ENCODE measurements at regions not wholly inside any gene's neighbourhood (a gene's known extent, or its start where the extent isn't known, plus 50 kb on each side); places are given as distances from the start of the nearest gene placed in this dataset.
"Not testable (repeated sequence)": the region's sequence is repeated elsewhere in the genome, so short reads cannot be mapped to it uniquely, and the experiment has no call there.

- no peak for DNase-seq (ENCODE audit: low read depth)
Measured at GRCh38 chr16:54985156-54985555, 54.5 kb downstream of the IRX5 start.

- peak; percentile 37 for DNase-seq (ENCODE audit: low read depth)
Measured at GRCh38 chr16:54985668-54986067, 55.0 kb downstream of the IRX5 start.

GRCh38 chr16:54986409-54986808 is 55.7 kb downstream of the IRX5 start:
- DNase-seq (ENCODE audit: low read depth) = no peak

DNA sequence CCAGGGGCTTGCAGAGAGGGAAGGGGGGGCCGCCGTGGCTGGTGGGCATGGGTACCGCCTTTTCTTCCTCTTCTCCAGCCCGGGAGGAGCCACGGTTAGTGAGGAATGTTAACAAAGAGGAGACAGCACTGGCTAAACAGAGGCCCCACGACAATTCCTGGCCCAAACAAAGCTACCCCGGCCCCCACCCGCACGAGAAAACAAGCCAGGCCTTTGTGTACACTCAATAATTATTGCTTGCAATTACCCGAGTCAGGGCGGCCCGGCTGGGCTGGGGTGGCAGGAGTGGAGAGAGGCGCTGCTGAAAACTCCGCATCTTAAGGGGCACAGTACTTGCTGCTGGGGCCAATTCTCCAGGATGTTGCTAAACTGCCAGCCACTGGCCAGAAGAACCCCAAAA is 56.4 kb downstream of the IRX5 start:
- no peak for DNase-seq (ENCODE audit: low read depth)

DNA sequence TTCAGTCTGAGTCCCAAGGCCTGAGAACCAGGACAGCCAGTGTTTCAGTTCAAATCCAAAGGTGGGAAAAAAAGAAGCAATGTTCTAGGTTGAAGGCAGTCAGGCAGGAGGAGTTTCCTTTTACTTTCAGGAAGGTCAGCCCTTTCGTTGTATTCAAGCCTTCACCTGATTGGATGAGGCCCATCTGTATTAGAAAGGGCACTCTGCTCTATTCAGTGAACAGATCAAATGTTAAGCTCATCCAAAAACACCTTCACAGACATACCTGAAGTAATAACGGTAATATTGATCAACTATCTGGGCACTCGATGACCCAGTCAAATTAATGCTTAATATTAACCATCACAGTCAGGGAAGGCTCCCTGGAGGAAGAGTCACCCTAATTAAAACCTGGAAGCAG is 60.9 kb downstream of the IRX5 start:
- DNase-seq (ENCODE audit: low read depth) = no peak

GRCh38 chr16:54991946-54992345 is 61.3 kb downstream of the IRX5 start:
- DNase-seq (ENCODE audit: low read depth) = not testable (repeated sequence)

GRCh38 chr16:54993106-54993895 is 62.6 kb downstream of the IRX5 start:
- DNase-seq (ENCODE audit: low read depth) = no peak

- DNase-seq (ENCODE audit: low read depth) = no peak
Measured at GRCh38 chr16:54996186-54996585, 65.5 kb downstream of the IRX5 start.

DNA sequence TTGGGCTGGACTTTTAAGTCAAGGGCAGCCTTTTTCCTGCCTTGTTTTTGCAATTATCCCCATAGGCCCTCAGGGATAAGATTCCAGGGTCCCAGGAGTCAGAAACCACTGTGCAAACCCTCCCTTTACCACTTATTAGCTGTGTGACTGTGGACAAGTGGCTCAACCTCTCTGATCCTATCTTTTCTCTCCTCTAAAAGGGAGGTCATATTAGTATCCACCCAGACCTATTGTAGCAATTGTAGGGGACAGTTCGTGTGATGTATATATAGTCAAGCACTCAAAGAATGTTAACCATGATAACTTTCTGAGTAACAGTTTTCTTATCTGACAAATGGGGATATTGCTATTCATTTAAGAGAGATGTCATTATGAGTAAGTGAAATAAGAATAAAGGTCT is 68.2 kb downstream of the IRX5 start:
- DNase-seq (ENCODE audit: low read depth) = no peak

GRCh38 chr16:54999481-54999880 is 68.8 kb downstream of the IRX5 start:
- DNase-seq (ENCODE audit: low read depth) = no peak

GRCh38 chr16:55000595-55000994 is 69.9 kb downstream of the IRX5 start:
- peak; percentile 63 for DNase-seq (ENCODE audit: low read depth)

DNA sequence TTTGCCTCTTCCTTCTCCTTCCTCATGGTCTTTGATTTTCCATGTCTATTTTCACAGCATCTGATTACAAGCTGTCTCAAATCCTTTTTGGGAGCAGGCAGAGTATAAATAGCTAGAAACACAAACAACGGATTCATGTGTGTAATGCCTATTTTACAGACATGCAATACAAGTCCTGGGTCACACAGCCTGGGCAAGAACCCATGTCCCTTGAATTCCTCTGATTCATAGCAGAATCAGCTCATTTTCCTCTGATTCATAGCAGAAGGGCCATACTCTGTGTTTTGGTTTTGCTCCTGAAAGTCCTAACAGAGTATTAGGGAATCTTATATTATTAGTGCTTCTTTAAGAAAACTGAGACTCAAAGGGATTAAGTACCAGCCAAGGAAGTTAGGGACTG is 71.3 kb downstream of the IRX5 start:
- DNase-seq (ENCODE audit: low read depth) = peak; percentile 18

GRCh38 chr16:55002419-55002818 is 71.8 kb downstream of the IRX5 start:
- DNase-seq (ENCODE audit: low read depth) = no peak

GRCh38 chr16:55003306-55003705 is 72.6 kb downstream of the IRX5 start:
- DNase-seq (ENCODE audit: low read depth) = no peak

DNA sequence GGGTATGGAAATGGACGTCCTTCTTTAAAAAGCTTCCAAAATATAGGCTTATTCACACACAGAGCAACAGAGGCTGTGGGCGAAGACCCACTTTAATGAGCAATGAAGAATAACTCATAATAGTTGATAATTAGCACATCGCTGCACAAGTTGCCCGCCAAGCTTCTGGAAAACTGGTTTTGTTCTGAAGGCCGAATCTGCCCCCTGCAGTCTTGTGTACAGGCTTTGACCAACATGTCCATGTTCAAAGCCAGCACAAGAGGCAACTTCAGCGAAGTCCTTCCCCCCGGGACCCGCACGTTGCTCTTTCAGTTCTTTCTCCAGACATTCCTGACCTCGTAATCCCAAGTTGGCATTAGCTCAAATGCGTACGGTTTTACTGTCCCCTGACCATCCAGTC is 73.3 kb downstream of the IRX5 start:
- no peak for DNase-seq (ENCODE audit: low read depth)

- no peak for DNase-seq (ENCODE audit: low read depth)
Measured at GRCh38 chr16:55007504-55007903, 76.8 kb downstream of the IRX5 start.

DNA sequence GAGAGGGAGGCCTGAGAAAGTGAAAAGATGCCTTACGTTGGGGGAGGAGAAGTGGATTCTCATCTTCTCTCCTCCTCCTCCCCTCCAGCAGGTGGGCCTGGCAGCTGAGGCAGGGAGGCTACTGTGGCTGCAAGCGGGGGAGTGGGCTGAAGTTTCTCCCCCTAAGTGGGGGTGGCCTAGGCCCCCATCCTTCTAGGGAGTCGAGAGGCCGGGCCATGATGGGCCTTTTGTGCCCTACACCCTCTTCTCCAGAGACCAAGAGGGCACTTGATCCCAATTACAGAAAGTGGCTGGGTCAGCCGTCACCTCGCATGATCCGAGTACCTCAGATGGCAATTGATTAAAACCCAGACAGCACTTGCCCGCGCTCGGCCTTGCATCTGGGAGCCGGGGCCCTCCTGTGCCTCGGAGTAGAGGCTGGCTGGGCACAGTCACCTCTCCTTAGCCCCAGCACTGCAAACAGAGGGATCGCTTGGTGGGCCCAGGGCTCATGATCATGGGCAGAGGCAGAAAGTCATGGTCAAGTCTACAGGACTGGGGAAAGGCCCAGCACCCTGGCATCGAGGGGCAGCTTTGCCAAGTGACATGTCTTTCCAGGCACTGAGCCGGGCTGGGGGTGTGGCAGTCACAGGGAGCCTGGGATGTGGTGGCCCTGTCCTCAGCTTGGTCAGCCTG is 78.3 kb downstream of the IRX5 start:
- no peak for DNase-seq (ENCODE audit: low read depth)

- peak; percentile 17 for DNase-seq (ENCODE audit: low read depth)
Measured at GRCh38 chr16:55009581-55009980, 78.9 kb downstream of the IRX5 start.

DNA sequence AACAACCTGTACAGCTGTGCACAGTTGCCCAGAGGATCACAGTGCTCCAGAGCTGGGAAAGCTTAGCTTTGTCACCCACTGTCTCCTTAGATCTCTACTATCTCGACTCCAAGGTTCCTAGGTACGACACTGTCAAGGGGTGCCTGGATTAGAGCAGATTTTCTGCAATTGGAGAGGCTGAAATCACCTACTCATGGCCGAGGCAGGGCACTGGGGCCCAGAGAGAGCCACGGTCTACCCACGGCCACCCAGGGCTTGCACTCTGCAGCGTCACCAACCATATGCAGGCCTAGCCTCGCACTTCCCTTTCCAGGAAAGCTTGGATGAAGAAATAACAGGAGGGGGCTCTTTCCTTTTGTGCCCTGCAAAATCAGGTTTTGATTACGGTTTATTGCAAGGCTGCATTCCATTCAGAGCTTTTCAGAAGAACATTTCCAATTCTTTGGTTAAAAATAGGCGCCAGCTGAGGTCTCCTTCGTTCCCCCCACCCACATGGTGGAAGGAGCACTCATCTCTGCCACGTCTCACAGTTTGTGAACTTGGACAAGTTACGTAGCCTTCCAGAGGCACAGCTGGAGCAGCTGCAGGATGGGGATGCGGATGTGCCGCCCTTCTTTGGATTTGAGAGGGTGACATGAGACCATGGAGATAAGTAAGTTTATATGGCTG is 80.0 kb downstream of the IRX5 start:
- no peak for DNase-seq (ENCODE audit: low read depth)

GRCh38 chr16:55012362-55012761 is 81.7 kb downstream of the IRX5 start:
- no peak for DNase-seq (ENCODE audit: low read depth)

DNA sequence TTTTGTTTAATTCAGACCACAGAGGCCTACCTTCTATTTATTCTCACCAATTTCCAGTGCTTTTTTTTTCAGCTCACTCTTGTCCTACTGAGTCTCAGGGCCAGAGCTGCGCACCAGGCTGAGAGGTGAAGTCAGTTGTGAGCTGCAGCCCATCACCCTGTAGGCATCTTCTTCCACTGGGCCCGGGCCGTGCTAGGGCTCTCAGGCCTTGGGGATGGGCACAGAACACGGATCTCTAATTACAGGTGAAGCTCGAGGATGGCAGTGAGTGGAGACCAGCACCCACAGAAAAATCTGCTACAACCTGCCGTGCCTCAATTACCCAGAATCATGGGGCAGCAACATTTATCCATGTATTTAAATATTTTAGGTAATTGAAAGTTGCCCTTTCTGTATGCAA is 82.1 kb downstream of the IRX5 start:
- DNase-seq (ENCODE audit: low read depth) = no peak

DNA sequence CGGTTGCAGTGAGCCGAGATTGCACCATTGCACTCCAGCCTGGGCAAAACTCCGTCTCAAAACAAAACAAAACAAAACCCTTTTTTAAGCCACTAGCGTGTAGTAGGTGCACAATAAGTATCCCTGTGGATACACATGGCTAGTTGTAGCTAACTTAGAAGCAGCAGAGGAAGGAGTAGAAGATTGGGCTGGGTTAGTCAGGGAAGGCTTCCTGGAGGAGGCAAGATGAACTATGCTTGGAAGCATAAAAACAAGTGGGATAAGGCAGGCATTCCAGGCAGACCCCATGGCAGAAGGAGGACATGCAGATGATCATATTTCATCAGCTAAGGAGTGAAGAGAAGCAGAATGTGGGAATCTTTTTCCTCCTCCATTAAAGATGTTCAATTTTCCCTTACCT is 83.4 kb downstream of the IRX5 start:
- no peak for DNase-seq (ENCODE audit: low read depth)

Data from myocyte (in vitro differentiated cells).